ENCODE measurements at regions not wholly inside any gene's neighbourhood (a gene's known extent, or its start where the extent isn't known, plus 50 kb on each side); places are given as distances from the start of the nearest gene placed in this dataset.

DNA sequence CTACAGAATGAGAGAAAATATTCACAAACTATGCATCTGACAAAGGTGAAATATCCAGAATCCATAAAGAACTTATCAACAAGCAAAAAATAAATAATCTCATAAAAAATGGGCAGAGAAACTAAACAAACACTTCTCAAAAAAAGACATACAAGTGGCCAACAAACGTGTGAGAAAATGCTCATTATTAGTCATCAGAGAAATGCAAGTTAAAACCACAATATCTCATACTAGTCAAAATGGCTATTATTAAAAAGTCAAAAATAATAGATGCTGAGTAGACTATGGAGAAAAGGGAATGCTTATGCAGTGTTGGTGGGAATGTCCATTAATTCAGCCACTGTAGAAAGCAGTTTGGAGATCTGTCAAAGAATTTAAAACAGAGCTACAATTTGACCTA is 533.3 kb downstream of the TMA16 start (continued):
- TF ChIP-seq, protein P1, sequence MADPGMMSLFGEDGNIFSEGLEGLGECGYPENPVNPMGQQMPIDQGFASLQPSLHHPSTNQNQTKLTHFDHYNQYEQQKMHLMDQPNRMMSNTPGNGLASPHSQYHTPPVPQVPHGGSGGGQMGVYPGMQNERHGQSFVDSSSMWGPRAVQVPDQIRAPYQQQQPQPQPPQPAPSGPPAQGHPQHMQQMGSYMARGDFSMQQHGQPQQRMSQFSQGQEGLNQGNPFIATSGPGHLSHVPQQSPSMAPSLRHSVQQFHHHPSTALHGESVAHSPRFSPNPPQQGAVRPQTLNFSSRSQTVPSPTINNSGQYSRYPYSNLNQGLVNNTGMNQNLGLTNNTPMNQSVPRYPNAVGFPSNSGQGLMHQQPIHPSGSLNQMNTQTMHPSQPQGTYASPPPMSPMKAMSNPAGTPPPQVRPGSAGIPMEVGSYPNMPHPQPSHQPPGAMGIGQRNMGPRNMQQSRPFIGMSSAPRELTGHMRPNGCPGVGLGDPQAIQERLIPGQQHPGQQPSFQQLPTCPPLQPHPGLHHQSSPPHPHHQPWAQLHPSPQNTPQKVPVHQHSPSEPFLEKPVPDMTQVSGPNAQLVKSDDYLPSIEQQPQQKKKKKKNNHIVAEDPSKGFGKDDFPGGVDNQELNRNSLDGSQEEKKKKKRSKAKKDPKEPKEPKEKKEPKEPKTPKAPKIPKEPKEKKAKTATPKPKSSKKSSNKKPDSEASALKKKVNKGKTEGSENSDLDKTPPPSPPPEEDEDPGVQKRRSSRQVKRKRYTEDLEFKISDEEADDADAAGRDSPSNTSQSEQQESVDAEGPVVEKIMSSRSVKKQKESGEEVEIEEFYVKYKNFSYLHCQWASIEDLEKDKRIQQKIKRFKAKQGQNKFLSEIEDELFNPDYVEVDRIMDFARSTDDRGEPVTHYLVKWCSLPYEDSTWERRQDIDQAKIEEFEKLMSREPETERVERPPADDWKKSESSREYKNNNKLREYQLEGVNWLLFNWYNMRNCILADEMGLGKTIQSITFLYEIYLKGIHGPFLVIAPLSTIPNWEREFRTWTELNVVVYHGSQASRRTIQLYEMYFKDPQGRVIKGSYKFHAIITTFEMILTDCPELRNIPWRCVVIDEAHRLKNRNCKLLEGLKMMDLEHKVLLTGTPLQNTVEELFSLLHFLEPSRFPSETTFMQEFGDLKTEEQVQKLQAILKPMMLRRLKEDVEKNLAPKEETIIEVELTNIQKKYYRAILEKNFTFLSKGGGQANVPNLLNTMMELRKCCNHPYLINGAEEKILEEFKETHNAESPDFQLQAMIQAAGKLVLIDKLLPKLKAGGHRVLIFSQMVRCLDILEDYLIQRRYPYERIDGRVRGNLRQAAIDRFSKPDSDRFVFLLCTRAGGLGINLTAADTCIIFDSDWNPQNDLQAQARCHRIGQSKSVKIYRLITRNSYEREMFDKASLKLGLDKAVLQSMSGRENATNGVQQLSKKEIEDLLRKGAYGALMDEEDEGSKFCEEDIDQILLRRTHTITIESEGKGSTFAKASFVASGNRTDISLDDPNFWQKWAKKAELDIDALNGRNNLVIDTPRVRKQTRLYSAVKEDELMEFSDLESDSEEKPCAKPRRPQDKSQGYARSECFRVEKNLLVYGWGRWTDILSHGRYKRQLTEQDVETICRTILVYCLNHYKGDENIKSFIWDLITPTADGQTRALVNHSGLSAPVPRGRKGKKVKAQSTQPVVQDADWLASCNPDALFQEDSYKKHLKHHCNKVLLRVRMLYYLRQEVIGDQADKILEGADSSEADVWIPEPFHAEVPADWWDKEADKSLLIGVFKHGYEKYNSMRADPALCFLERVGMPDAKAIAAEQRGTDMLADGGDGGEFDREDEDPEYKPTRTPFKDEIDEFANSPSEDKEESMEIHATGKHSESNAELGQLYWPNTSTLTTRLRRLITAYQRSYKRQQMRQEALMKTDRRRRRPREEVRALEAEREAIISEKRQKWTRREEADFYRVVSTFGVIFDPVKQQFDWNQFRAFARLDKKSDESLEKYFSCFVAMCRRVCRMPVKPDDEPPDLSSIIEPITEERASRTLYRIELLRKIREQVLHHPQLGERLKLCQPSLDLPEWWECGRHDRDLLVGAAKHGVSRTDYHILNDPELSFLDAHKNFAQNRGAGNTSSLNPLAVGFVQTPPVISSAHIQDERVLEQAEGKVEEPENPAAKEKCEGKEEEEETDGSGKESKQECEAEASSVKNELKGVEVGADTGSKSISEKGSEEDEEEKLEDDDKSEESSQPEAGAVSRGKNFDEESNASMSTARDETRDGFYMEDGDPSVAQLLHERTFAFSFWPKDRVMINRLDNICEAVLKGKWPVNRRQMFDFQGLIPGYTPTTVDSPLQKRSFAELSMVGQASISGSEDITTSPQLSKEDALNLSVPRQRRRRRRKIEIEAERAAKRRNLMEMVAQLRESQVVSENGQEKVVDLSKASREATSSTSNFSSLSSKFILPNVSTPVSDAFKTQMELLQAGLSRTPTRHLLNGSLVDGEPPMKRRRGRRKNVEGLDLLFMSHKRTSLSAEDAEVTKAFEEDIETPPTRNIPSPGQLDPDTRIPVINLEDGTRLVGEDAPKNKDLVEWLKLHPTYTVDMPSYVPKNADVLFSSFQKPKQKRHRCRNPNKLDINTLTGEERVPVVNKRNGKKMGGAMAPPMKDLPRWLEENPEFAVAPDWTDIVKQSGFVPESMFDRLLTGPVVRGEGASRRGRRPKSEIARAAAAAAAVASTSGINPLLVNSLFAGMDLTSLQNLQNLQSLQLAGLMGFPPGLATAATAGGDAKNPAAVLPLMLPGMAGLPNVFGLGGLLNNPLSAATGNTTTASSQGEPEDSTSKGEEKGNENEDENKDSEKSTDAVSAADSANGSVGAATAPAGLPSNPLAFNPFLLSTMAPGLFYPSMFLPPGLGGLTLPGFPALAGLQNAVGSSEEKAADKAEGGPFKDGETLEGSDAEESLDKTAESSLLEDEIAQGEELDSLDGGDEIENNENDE (IDR thresholded peaks at IDR 0.05; ENCODE audit: insufficient replicate concordance, low read length), result no peak
- no peak for TF ChIP-seq CREB1 (IDR thresholded peaks at IDR 0.05)
- TF ChIP-seq POLR2AphosphoS5 (IDR thresholded peaks at IDR 0.05; ENCODE audit: low read depth, low read length), result no peak
- no peak for TF ChIP-seq BCL11A (IDR thresholded peaks at IDR 0.05; ENCODE audit: low read depth in 2 of 2, low read length in 2 of 2)
- no peak for TF ChIP-seq SUZ12 (IDR thresholded peaks at IDR 0.05; ENCODE audit: low read length)
- no peak for TF ChIP-seq KDM1A (IDR thresholded peaks at IDR 0.05; ENCODE audit: borderline replicate concordance, low read length)

Data from H1 (cell line).